ENCODE measurements at regions not wholly inside any gene's neighbourhood (a gene's known extent, or its start where the extent isn't known, plus 50 kb on each side); places are given as distances from the start of the nearest gene placed in this dataset.
"Not testable (repeated sequence)": the region's sequence is repeated elsewhere in the genome, so short reads cannot be mapped to it uniquely, and the experiment has no call there.

DNA sequence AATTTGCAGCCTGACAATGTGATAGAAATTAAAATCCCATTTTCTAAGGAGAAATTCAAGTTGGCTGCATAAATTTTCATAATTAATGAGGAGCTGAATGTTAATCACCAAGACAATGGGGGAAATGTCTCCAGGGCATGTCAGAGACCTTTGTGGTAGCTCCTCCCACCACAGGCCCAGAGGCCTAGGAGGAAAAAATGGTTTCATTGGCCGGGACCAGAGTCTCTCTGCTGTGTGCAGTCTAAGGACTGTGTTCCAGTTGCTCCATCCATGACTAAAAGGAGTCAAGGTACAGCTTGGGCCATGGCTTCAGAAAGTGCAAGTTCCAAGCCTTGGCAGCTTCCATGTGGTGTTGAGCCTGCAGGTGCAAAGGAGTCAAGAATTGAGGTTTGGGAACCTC is 187.6 kb upstream of the FRG1 start:
- not testable (repeated sequence) for DNase-seq

DNA sequence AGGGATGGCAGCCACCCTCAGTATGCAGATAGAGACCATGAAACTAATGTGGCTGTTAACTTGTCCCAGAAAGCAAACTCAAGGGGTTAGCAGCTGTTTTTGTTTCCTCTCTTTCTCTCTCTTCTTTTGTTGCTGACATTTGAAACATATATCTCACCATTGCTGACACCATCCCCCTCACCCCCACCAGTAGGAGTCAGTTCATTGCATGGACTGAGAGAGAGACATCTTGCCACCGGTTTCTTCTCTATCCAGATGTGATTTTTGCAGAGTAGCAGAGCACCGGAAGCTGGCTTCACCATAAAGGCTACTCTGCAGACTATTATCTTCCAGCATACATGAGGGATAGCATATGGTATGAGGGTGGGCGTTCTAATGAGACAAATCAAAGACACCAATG is 177.1 kb upstream of the FRG1 start:
- DNase-seq = no peak

DNA sequence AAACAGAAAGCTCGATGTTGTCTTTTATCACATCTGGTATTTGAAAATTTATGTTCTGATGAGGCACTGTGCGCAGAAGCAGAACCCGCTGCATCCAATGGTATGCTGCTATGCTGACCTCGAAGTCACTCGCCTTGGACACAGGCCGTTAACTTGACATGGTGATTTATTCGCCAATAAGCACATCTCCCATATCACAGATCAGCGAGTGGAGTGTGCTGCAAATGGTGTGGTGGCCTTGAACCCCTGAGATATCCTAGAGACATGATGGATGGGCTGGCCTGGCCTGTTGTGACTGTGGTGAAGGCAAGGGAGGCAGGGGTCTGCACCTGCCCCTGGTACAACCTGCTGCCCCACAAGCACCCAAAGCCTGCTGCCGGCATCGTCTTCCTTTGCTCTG is 175.4 kb upstream of the FRG1 start:
- no peak for DNase-seq

DNA sequence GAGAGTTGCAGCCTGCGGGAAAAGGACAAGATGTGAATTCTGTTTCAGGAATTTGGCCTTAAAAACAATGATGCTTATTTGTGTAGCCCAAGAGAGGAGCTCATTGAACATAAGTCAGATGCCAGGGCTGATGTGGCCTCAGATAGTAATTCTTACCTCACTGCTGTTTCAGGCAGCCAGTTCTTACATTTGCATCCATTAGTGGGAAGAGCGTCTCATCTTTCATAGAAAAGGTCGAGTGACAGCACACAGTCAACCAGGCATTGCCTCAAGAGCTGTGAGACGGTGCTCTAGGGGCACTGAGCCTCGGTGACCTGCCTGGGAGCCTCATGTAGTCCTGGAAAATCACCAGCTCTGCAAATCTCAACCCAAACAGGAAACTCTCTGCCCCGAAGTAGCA is 174.9 kb upstream of the FRG1 start:
- DNase-seq = no peak

DNA sequence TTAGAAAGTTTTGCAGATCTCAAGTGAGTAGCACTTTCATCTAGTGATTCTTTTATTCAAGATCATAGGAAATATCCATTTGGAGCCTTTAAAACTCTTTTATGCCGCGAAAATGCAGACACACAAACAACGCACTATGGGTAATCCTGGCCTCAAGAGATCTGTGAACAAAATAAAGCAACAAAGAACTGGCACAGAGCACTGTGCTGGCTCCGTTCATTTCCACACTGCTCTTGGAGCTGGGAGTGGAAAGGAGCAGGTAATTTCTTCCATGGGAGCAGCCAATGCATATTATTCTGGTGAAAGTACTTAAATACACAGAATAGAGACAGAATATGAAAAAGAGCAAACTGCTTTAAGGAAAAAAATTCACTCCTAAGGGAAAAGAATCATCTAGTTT is 172.7 kb upstream of the FRG1 start:
- DNase-seq = no peak

DNA sequence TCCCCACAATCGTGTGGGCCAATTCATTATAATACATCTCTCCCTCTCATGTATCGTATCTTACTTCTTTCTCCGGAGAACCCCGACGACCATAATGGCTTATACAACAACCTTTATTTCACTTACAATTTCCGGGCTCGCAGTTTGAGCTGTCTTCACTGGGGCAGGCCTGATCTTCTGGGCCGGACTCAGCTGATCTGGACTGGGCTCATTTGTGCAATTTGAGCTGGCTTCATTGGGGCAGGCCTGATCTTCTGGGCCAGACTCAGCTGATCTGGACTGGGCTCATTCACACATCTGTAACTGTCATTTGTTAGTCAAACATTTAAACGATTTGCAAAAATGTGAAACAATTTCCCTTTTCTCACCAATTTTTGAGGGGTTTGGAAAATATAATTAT is 171.5 kb upstream of the FRG1 start:
- no peak for DNase-seq

DNA sequence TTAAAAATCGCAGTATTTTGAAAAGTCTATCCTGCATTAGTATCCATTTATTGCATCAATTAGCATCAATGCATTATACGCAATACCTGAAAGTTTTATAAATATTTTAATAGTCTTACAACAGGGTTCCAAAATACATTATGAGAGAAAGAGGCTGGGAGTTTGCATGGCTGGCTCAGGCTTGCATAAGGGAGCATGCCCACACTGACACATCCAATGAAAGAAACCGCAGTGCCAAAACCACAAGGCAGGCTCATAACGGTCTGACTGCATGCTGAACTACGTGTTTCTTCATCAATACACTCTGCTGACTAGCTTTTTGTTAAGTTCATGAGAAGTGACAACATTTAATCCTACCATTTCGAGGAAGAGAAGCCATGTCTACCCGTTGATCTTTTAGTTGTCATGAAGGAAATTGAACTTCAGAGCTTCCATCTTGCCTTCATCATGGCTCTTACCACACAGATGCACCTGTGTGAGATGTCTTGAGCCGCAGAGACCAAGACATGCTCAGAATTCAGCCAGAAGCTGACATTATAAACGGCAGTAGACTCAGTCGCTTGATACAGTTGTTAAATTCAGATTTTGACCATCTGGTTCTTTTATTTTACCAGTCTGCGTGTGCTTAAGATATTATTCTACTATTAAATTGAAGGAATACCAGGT is 168.8 kb upstream of the FRG1 start:
- no peak for DNase-seq

DNA sequence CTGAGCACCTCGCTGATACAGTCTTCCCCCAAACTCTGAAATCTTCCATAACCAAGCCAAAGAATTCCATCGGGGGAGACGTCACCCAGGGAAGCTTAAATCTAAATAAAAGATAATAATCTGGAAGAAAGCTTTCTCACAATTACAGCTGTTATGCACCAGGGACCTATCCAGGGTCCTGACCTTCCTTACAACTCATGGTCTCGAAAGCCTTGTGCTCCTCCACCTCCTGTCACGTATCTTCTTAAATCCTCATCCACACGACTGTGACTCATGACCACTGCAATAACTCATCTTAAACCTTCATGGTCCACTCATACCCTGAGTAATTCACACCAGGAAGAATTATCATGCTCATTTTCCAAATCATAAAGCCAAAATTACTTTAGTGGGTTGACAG is 166.8 kb upstream of the FRG1 start:
- no peak for DNase-seq

DNA sequence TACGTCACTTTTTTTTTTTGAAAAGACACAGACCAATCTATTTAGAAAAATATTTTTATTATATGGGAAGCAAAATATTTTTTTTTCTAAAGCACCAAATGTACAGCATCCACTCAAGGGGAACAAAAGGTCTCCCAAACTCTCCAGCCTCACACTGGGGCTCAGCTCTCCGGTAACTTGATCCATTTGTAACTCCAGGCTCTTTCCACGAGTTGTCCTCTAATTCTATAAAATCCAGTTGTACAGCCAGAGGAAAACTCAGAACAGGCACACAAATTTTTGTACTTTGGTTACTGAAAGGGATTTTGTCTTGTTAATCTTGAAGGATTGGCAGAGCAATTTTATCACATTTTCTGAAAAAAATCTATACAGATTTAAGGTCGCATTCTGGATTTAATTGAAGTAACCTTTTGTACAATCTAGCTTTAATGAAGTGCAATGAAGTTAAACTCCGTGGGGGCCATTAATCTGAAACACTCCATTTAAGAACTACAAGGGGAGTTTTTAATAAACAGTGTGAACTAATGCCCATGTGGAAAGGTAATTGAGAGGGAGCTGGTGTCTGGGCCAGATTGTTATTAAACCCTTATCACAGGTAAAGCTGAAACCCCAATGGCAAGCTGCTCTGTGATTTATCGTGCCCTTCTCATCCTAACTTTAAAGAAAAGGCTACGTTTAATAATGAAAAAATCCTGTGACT is 161.2 kb upstream of the FRG1 start:
- DNase-seq = no peak

DNA sequence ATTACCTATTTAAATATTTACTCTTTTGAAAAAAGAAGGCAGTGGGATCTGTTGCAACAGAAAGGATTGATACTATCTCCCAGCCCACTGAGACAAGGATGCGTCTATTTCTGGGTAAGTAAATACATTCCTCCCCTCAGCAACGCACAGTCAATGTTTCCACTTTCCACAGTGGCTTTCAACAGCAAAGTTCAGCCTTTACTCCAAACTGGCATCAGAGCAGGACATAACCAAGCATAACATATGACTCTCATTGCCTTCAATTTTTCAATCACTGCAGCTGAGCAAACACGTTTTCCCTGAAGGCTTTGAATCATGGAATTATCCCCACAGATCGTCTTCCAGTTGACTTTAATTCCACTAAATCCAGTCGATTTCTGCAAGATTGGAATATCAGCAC is 160.3 kb upstream of the FRG1 start:
- DNase-seq = no peak

DNA sequence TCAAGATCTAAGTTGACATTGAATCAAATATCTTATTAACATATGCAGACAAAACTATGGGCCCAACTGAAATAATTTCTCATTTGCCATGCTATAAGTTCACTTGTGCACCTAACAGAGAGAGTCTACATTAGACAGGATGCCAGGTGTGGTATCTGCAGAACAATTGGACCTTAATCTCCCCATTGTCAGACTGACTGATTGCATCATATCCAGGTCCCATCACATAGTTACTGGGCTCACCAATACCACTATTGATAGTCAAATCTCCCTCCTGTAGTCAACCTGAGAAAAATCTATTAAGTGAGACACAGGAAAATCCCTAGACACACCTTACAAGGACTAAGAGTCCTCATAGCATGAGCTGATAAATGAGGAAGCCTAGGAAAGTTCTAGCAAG is 156.0 kb upstream of the FRG1 start:
- no peak for DNase-seq

DNA sequence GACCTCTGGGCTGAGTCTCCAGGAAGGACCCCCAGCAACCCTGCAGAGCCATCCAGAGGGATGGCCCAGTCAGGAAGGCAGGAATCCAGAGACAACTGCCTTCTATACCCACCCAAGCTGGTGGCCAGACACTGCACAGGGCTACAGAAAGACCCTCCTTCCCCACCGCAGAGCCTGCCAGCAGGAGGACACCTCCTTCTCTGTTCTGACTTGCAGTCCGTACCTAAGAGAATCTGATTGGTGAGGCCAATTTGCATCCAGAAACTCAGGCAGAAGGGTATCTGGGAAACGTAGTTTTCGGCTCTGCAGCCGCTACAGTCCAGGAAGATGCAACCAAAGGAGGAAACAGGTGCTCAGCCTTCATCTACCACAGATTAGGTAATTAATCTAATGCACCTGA is 155.4 kb upstream of the FRG1 start:
- DNase-seq = no peak

DNA sequence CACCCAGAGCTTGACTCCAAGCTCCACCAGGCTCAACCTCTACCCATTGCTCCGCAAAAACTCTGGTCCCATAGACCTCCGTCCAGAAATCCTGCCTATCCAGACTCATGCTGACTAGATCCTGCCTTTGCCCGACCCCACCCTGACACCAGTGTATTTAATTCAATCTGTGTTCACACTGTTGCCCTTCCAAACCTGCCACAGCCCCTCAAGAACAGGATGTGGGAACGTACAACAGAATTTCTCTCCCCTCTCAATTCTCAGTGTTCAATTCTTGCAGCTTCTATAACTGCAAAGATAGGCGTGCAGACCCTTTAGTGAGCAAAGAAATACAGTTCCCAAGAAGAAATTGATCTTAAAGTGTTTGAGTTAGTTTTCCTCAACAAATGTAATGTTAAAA is 154.2 kb upstream of the FRG1 start:
- no peak for DNase-seq

DNA sequence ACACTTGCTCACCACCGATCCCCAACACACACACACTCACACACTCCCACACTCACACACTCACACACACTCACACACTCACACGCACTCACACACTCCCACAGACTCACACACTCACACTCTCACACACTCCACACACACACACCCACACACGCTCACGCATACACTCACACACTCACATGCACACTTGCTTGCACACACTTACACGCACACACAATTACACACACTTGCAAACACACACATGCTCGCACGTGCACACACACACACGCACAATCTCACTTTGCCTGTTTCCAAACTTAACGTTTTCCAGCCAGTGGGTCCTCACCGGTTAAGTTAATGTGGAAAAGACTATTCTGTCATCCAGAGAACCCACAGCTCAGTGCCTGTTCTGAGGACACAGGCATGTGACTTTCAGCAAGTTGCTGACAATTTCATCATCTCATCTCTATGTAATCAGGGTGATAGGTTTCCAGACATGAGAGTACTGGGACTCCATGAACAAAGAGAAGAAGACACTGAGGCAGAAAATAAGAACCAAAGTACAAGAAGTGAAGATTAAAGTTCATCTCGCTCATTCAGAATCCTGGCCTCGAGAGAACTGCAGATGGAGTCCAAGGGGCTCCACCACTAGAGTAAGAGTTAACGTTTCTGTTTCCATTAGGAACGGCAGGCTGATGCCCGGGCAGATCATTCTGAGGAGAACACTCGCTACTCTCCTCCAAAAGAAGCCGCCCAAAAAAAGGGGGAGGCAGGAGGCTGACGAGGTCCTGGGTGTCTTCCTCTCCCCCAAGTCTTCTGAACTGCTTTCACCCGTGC is 153.2 kb upstream of the FRG1 start:
- no peak for DNase-seq

DNA sequence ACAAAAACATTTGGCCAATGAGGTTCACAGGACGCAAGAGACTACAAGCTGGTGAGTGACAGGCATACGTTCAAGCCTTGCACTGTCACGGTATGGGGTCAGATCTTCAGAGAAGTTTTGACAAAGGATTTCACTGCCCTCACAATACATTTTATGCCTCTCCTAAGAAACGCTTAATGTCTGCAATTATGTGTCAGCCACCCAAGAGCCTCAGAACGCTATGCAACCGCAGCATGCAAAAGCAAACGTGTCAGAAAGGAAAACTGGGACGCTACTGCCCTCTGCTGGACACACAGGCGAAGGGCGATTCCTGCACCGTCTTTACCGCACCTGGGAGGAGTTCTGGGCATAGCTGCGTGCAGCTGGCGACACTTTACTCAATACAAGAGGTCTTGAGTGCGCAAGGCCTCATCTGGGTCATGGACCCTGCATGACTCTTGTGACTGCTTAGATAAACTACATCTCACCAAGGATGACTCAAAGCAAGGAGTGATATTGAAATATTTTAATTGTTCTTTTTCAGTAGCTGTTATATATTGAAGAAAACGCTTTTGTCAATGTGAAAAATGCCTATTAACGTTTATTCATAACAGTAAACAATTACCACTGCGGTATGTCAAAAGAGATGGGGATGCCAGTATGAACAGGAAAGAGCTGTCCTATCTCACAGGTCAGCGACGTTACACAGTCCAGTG is 147.6 kb upstream of the FRG1 start:
- DNase-seq = peak; percentile 48

DNA sequence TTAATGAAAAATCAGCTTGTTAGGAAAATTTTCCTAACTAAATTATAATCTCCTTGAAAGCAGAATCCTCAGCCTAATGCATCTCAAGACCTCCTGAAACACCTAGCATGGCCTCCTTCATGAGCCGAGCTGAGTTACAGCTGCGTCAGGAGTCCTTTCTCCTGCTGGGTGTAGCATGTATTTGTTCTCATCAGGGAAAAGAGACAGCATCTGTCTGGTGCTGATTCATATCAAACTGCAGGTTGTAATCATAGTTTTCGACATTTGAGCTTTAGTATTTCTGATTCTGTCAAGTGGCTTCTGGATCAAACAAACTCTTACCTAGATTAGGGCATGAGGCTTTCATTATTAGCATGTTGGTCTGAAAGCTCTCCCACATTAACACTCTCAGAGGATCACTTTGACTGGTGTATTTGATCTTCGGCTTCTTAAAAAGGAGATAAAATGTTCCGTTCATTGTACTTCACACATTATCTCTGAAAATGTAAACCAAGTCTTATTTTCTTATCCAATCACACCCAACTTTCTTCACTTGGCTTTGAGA is 140.1 kb upstream of the FRG1 start:
- no peak for DNase-seq

DNA sequence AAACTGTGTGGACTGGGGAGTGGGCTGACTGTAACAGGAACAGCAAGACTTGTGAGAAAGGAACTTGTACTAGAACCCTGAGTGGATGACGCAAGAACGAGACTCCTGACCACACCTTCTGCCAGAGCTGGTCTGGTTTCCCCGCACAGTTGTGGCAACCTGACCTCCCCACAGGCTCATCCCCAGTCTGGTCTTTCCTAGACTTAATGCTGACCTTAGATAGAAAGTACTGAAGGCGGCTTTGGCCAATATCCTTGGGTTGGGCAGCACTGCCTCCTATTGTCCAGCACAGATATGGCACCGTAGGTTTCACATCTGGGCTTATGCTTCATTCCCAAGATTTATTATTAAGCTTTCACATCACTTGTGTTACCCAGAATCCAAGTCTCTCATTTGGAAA is 137.8 kb upstream of the FRG1 start:
- DNase-seq = no peak

DNA sequence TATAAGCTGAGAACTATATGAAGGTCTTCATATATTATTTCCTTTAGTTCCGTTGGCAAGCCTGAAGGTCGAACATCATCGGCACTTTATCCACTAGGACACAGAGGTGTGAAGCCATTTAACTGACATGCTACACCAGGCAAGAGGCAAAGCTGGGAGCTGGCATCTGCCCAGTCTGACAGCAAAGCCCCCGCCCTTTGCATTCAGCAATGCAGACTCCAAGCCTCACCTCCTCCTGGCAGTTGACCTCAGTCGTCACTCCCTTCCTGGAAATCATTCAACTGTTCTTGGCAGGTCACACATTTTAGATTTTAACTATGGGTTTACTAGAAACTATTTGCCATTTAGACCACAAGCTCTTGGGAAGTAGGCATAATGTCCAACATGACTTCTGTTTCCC is 135.8 kb upstream of the FRG1 start:
- no peak for DNase-seq

DNA sequence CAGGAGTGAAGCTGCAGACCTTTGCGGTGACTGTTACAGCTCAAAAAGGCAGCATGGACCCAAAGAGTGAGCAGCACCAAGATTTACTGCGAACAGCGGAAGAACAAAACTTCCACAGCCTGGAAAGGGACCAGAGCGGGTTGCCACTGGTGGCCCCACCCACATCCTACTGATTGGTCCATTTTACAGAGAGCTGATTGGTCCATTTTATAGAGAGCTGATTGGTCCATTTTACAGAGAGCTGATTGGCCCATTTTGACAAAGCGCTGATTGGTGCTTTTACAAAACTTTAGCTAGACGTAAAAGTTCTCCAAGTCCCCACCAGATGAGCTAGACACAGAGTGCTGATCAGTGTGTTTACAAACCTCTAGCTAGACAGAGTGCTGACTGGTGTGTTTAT is 134.2 kb upstream of the FRG1 start:
- no peak for DNase-seq

DNA sequence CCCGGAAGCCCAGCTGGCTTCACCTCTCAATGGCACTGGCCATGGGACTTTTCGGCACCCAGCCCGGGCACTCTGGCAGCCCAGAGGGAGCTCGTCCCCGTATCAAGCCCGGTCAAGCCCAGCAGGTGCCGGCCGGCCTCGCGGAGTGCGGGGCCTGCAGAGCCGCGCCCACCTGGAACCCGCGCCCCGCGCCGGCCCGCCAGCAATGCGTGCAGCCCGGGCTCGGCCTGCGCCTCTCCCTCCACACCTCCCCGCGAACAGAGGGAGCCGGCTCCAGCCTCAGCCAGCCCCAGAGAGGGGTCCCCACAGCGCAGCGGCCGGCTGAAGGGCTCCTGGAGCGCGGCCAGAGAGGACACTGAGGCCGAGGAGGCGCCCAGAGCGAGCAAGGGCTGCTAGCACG is 133.6 kb upstream of the FRG1 start:
- no peak for DNase-seq

DNA sequence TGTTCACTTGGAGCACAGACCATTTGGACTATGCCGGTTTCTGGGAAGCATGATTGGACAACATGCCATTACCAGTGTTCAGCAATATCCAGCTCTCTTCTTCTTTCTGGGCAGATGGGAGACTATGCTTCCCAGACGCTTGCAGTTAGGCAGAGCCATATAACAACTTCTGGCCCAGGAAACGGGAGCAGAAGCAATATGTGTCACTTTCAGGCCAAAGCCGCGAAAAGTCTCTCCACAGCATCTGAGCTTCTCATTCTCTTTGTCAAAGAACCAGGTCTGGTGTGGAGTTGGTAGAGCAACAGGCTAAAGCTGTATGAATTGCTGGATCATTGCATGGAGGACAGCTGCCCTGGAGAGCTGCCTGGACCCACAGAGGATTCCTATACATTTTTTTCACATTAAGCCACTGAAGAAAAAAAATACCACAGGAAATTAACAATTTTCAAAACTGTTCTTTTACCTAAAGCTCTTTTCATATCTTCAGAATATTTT is 131.4 kb upstream of the FRG1 start:
- no peak for DNase-seq

DNA sequence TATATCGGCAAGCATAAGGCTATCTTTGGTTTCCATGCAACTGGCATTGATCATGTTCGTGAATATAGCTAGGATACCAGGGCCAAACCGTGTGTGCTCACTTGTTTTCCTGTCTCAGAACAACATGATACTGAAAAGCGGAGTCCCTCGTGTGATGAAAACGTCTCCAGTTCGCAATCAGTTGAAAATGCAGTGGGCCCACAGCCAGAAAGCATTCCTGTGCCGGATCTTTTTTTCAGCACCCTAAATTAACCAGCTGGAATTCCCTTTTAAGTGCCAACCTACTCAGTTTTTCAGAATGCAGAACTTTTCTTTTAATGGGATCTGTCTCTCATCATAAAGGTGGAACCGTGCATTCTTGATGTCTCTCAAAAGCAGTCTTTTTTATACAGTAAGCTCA is 130.8 kb upstream of the FRG1 start:
- DNase-seq = no peak

Data from NCI-H1048 (cell line).